Gastroesophageal sphincter (tissue), 4 donors: ENCODE measurements at regions not wholly inside any gene's neighbourhood (a gene's known extent, or its start where the extent isn't known, plus 50 kb on each side); places are given as distances from the start of the nearest gene placed in this dataset.
A peak's percentile ranks its signal among the peaks of the same experiment; 100 is the strongest.

Source experiments
- ATAC-seq: fragments of 150-250 bp; one replicate; pipeline ENCODE4 v1.9.1; 2016; ENCODE audit warnings: mild to moderate bottlenecking, moderate library complexity
- H3K27ac ChIP-seq, 4 donors: fragments of 200-600 bp; sonication (generic) in 3 of 4; 1 replicate in 3 of 4; 2 replicates in 1 of 4; pipeline ENCODE4 v1.5.1; 2016 to 2019
- H3K27me3 ChIP-seq: fragments of 200-600 bp; sonication (generic); one replicate; pipeline ENCODE4 v1.5.1; 2019
- H3K36me3 ChIP-seq, 2 donors: fragments of 200-600 bp; sonication (generic); one replicate each; pipeline ENCODE4 v1.5.1; 2019; ENCODE audit warnings: control low read depth in 1 of 2
- H3K4me1 ChIP-seq, 3 donors: fragments of 200-600 bp; sonication (generic); 1 replicate in 2 of 3; 2 replicates in 1 of 3; pipeline ENCODE4 v1.5.1; 2016 to 2019; ENCODE audit warnings: control low read depth in 2 of 3
- H3K4me3 ChIP-seq, 2 donors: fragments of 200-600 bp; sonication (generic); one replicate each; pipeline ENCODE4 v1.5.1; 2019; ENCODE audit warnings: mild to moderate bottlenecking in 1 of 2, moderate library complexity in 1 of 2
- H3K9me3 ChIP-seq, 3 donors: fragments of 200-600 bp; sonication (generic); one replicate each; pipeline ENCODE4 v1.5.1; 2017 to 2019; ENCODE audit warnings: control low read depth in 2 of 3
- CTCF ChIP-seq, 4 experiments: fragments of 200-600 bp in 2 of 4; fragments of 450-650 bp in 2 of 4; sonication (generic) in 1 of 4; IDR thresholded peaks; one replicate each; pipeline ENCODE4 v1.5.1; 2017 to 2019; ENCODE audit warnings: antibody characterized with exemption in 4 of 4, mild to moderate bottlenecking in 2 of 4, moderate library complexity in 2 of 4
- EP300 ChIP-seq: sonication (generic); formaldehyde crosslinking; IDR thresholded peaks from one replicate; pipeline ENCODE4 v1.6.1; 2017; ENCODE audit warnings: antibody characterized with exemption, mild to moderate bottlenecking
- POLR2A ChIP-seq, 2 donors: fragments of 450-650 bp; IDR thresholded peaks; one replicate each; pipeline ENCODE4 v1.6.1; 2017; ENCODE audit warnings: antibody characterized with exemption in 2 of 2, mild to moderate bottlenecking in 2 of 2, moderate library complexity in 1 of 2
- POLR2AphosphoS5 ChIP-seq: sonication (generic); formaldehyde crosslinking; IDR thresholded peaks from one replicate; pipeline ENCODE4 v1.6.1; 2017; ENCODE audit warnings: antibody characterized with exemption
- WGBS, 2 donors: methylation state at CpG; one replicate each; pipeline ENCODE4 v1.1.5; 2018; ENCODE audit warnings: low coverage in 1 of 2; 5-methylcytosine and 5-hydroxymethylcytosine counted together

- Histone ChIP-seq H3K36me3 (no peaks in the 10 kb centered on the region), H3K9me3 (no peaks in the 10 kb centered on the region), H3K27ac (no peak overlapping the region), H3K27me3 (no peaks in the 10 kb centered on the region), H3K4me3 (no peak overlapping the region), H3K4me1 (no peaks in the 10 kb centered on the region)
- TF ChIP-seq EP300 (no peak), CTCF (IDR thresholded peaks at IDR 0.05) (no peak), POLR2AphosphoS5 (no peak), POLR2A (IDR thresholded peaks at IDR 0.05) (no peak)
- ATAC-seq = peak; percentile 42
Measured at GRCh38 chrX:68936608-68937007, 107.8 kb downstream of the EFNB1 start.

GRCh38 chrX:68936126-68936525 lies 107.3 kb downstream of the EFNB1 start:
- 75% methylated on average over 4 of the region's 4 CpGs; no CpG with 5 or more reads in 1 of the 2 donors for WGBS, 2 donors
- Histone ChIP-seq H3K27ac (no peak overlapping the region), H3K4me1 (no peaks in the 10 kb centered on the region), H3K27me3 (no peaks in the 10 kb centered on the region), H3K4me3 (no peak overlapping the region), H3K36me3 (no peaks in the 10 kb centered on the region), H3K9me3 (no peaks in the 10 kb centered on the region)
- ATAC-seq = no peak
- TF ChIP-seq EP300 = no peak
- no peak for TF ChIP-seq CTCF (IDR thresholded peaks at IDR 0.05)
- TF ChIP-seq POLR2AphosphoS5 = no peak
- no peak for TF ChIP-seq POLR2A (IDR thresholded peaks at IDR 0.05)

GRCh38 chrX:68935362-68935761 lies 106.5 kb downstream of the EFNB1 start:
- H3K27ac ChIP-seq = no peak overlapping the region
- H3K9me3 ChIP-seq = no peaks in the 10 kb centered on the region
- no peaks in the 10 kb centered on the region for H3K4me1 ChIP-seq
- no peak for ATAC-seq
- WGBS, 2 donors = 100% methylated on average over 1 of the region's 2 CpGs; no CpG with 5 or more reads in 1 of the 2 donors
- H3K27me3 ChIP-seq = no peaks in the 10 kb centered on the region
- H3K4me3 ChIP-seq = no peak overlapping the region
- no peaks in the 10 kb centered on the region for H3K36me3 ChIP-seq
- TF ChIP-seq CTCF (IDR thresholded peaks at IDR 0.05) (no peak), POLR2A (IDR thresholded peaks at IDR 0.05) (no peak), EP300 (no peak), POLR2AphosphoS5 (no peak)

- TF ChIP-seq EP300 (no peak), POLR2A (IDR thresholded peaks at IDR 0.05) (no peak), CTCF (IDR thresholded peaks at IDR 0.05) (no peak), POLR2AphosphoS5 (no peak)
- ATAC-seq = no peak
- Histone ChIP-seq H3K27me3 (no peaks in the 10 kb centered on the region), H3K36me3 (no peaks in the 10 kb centered on the region), H3K4me3 (no peak overlapping the region), H3K4me1 (no peaks in the 10 kb centered on the region), H3K27ac (no peak overlapping the region), H3K9me3 (no peaks in the 10 kb centered on the region)
- 100% methylated on average over 1 of the region's 6 CpGs; no CpG with 5 or more reads in 1 of the 2 donors for WGBS, 2 donors
Measured at GRCh38 chrX:68934922-68935321, 106.1 kb downstream of the EFNB1 start.

GRCh38 chrX:68934421-68934820 lies 105.6 kb downstream of the EFNB1 start:
- TF ChIP-seq CTCF (IDR thresholded peaks at IDR 0.05) (no peak), POLR2A (IDR thresholded peaks at IDR 0.05) (no peak), POLR2AphosphoS5 (no peak), EP300 (no peak)
- ATAC-seq = no peak
- H3K9me3 ChIP-seq = no peaks in the 10 kb centered on the region
- no peaks in the 10 kb centered on the region for H3K36me3 ChIP-seq
- H3K4me1 ChIP-seq = no peaks in the 10 kb centered on the region
- H3K27me3 ChIP-seq = no peaks in the 10 kb centered on the region
- H3K4me3 ChIP-seq = no peak overlapping the region
- WGBS, 2 donors = 67% methylated on average over 1 of the region's 3 CpGs; no CpG with 5 or more reads in 1 of the 2 donors
- H3K27ac ChIP-seq = no peak overlapping the region
